ENCODE measurements at regions not wholly inside any gene's neighbourhood (a gene's known extent, or its start where the extent isn't known, plus 50 kb on each side); places are given as distances from the start of the nearest gene placed in this dataset.

DNA sequence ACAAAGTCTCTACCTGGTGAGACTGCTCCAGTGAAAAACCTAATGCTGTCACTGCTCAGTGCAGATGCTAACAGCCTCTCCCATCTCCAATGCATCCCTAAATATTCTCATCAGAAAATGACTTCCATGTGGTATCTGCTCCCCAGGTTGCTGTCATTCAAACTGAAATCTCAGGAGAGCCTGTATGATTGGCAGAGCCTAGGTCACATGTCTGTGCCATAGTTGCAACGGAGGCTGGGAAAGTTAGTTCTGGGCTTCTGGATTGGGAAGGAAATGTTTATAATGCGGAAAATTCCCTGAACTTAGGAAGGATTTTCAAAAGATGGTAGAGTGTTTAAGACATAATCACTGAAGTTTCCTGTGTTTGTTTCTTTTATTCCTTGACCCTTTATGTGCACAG, 206.4 kb upstream of the ZKSCAN2 start (continued):
- TF ChIP-seq TCF7L2 (IDR thresholded peaks at IDR 0.05; ENCODE audit: borderline replicate concordance, extremely low read depth, insufficient read depth, insufficient read length) (no peak), ZNF274 (IDR thresholded peaks at IDR 0.05; ENCODE audit: low read depth, low read length) (no peak), SRF (IDR thresholded peaks at IDR 0.05; ENCODE audit: low read depth) (no peak), EGR1 (IDR thresholded peaks at IDR 0.05; ENCODE audit: low read depth) (no peak), ZFX (IDR thresholded peaks at IDR 0.05) (no peak), EZH2phosphoT487 (IDR thresholded peaks at IDR 0.05; ENCODE audit: borderline replicate concordance) (no peak), SP1 (IDR thresholded peaks at IDR 0.05; ENCODE audit: low read depth) (no peak), POLR2A (IDR thresholded peaks at IDR 0.05; ENCODE audit: borderline replicate concordance, extremely low read depth, insufficient read depth, insufficient read length) (no peak), RAD21 (IDR thresholded peaks at IDR 0.05; ENCODE audit: low read depth) (no peak), SIN3A (IDR thresholded peaks at IDR 0.05; ENCODE audit: low read depth) (no peak)
- TF ChIP-seq, protein P1, sequence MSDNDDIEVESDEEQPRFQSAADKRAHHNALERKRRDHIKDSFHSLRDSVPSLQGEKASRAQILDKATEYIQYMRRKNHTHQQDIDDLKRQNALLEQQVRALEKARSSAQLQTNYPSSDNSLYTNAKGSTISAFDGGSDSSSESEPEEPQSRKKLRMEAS (IDR thresholded peaks at IDR 0.05), result no peak

DNA sequence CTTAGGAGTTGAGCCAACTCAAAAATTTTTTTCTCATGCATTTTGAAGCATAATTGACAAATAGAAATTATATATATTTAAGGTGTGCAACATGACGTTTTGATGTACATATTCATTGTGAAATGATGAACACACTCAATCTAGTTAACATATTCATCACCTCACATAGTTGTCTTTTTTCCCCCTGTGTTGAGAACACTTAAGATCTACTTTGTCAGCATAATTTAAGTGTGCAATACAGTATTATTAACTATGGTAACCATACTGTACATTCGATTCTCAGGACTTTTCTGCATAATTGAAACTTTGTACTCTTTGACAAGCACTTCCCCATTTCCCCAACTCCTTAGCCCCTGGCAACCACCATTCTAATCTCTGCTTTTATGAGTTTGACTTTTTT, 192.2 kb upstream of the ZKSCAN2 start:
- Histone ChIP-seq H3K9ac (ENCODE audit: low read length) (no peak overlapping the region), H3K4me2 (ENCODE audit: low read length) (no peak overlapping the region), H3K79me2 (ENCODE audit: insufficient read depth, low read length) (no peaks in the 10 kb centered on the region), H3K4me3 (replicated peaks in 1 of 2; ENCODE audit: low read depth in 1 of 2, low read length in 2 of 2) (no peak overlapping the region), H3K27ac (ENCODE audit: low read depth, low read length) (no peak overlapping the region), H3K4me1 (ENCODE audit: control insufficient read depth in 1 of 2, insufficient read depth in 2 of 2, low read length in 2 of 2) (no peaks in the 10 kb centered on the region), H4K20me1 (ENCODE audit: insufficient read depth) (no peaks in the 10 kb centered on the region), H3K27me3 (ENCODE audit: insufficient read depth, low read length) (peaks cover 29% of the 10 kb centered on the region), H2AFZ (ENCODE audit: low read depth, low read length, poor library complexity, severe bottlenecking) (no peak overlapping the region), H3K9me2 (ENCODE audit: insufficient read depth) (no peaks in the 10 kb centered on the region), H3K9me3 (ENCODE audit: control insufficient read depth in 1 of 2, insufficient read depth in 1 of 2, low read depth in 1 of 2, low read length in 2 of 2) (no peaks in the 10 kb centered on the region), H3K36me3 (ENCODE audit: control insufficient read depth in 1 of 2, insufficient read depth in 2 of 2, low read length in 2 of 2) (no peaks in the 10 kb centered on the region)
- ATAC-seq, result no peak
- ChIA-PET RAD21 (ENCODE audit: low non-redundant PET in 1 of 2, low total read pairs in 2 of 2, uncharacterized antibody in 2 of 2, unreplicated experiment in 2 of 2) (no interaction called here), CTCF (no interaction called here), POLR2A (no interaction called here)
- intact Hi-C loops (cut with micrococcal nuclease), result no loop called here
- DNase-seq (ENCODE audit: low read depth, low spot score), result no peak
- TF ChIP-seq FOSL1 (IDR thresholded peaks at IDR 0.05; ENCODE audit: low read depth), result no peak
- TF ChIP-seq, protein P2, sequence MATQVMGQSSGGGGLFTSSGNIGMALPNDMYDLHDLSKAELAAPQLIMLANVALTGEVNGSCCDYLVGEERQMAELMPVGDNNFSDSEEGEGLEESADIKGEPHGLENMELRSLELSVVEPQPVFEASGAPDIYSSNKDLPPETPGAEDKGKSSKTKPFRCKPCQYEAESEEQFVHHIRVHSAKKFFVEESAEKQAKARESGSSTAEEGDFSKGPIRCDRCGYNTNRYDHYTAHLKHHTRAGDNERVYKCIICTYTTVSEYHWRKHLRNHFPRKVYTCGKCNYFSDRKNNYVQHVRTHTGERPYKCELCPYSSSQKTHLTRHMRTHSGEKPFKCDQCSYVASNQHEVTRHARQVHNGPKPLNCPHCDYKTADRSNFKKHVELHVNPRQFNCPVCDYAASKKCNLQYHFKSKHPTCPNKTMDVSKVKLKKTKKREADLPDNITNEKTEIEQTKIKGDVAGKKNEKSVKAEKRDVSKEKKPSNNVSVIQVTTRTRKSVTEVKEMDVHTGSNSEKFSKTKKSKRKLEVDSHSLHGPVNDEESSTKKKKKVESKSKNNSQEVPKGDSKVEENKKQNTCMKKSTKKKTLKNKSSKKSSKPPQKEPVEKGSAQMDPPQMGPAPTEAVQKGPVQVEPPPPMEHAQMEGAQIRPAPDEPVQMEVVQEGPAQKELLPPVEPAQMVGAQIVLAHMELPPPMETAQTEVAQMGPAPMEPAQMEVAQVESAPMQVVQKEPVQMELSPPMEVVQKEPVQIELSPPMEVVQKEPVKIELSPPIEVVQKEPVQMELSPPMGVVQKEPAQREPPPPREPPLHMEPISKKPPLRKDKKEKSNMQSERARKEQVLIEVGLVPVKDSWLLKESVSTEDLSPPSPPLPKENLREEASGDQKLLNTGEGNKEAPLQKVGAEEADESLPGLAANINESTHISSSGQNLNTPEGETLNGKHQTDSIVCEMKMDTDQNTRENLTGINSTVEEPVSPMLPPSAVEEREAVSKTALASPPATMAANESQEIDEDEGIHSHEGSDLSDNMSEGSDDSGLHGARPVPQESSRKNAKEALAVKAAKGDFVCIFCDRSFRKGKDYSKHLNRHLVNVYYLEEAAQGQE (IDR thresholded peaks at IDR 0.05; ENCODE audit: low read depth), result no peak
- TF ChIP-seq, protein P3, sequence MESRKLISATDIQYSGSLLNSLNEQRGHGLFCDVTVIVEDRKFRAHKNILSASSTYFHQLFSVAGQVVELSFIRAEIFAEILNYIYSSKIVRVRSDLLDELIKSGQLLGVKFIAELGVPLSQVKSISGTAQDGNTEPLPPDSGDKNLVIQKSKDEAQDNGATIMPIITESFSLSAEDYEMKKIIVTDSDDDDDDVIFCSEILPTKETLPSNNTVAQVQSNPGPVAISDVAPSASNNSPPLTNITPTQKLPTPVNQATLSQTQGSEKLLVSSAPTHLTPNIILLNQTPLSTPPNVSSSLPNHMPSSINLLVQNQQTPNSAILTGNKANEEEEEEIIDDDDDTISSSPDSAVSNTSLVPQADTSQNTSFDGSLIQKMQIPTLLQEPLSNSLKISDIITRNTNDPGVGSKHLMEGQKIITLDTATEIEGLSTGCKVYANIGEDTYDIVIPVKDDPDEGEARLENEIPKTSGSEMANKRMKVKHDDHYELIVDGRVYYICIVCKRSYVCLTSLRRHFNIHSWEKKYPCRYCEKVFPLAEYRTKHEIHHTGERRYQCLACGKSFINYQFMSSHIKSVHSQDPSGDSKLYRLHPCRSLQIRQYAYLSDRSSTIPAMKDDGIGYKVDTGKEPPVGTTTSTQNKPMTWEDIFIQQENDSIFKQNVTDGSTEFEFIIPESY (IDR thresholded peaks at IDR 0.05; ENCODE audit: extremely low read depth, insufficient replicate concordance, low read length), result no peak
- no peak for TF ChIP-seq YY1 (IDR thresholded peaks at IDR 0.05; ENCODE audit: extremely low read depth, insufficient replicate concordance, low read depth, low read length)
- TF ChIP-seq POLR2A (IDR thresholded peaks at IDR 0.05; ENCODE audit: borderline replicate concordance, extremely low read depth, insufficient read depth, insufficient read length), result no peak
- no TSS peak for BruUV-seq (replicated peaks)

Measured in HCT116 (cell line).